ENCODE measurements at regions not wholly inside any gene's neighbourhood (a gene's known extent, or its start where the extent isn't known, plus 50 kb on each side); places are given as distances from the start of the nearest gene placed in this dataset.

DNA sequence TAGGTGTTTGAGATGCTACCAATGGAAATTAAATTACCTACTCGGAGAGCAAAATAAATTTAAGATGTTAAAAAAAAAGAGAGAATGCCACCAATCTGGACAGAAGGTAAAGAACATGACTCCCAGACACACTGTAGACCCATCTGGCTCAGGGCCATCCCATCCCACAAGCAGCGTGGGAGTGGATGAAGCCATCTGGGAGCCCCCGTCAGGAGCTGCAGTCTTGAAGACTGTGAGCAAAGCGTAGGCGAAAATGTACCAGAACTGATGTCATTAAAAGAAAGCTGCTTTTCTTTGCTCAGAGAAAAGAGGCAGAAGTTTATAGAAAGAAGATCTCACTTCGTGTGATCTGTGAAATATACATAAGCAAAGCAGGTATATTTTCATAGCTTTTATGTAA is 815.7 kb downstream of the QKI start:
- TF ChIP-seq, protein P1, sequence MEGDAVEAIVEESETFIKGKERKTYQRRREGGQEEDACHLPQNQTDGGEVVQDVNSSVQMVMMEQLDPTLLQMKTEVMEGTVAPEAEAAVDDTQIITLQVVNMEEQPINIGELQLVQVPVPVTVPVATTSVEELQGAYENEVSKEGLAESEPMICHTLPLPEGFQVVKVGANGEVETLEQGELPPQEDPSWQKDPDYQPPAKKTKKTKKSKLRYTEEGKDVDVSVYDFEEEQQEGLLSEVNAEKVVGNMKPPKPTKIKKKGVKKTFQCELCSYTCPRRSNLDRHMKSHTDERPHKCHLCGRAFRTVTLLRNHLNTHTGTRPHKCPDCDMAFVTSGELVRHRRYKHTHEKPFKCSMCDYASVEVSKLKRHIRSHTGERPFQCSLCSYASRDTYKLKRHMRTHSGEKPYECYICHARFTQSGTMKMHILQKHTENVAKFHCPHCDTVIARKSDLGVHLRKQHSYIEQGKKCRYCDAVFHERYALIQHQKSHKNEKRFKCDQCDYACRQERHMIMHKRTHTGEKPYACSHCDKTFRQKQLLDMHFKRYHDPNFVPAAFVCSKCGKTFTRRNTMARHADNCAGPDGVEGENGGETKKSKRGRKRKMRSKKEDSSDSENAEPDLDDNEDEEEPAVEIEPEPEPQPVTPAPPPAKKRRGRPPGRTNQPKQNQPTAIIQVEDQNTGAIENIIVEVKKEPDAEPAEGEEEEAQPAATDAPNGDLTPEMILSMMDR (IDR thresholded peaks at IDR 0.05; ENCODE audit: low read depth, low read length, poor library complexity, severe bottlenecking), result no peak
- no peak for TF ChIP-seq EZH2phosphoT487 (IDR thresholded peaks at IDR 0.05; ENCODE audit: borderline replicate concordance, low read length)
